Stimulated activated CD4-positive, alpha-beta T cell treated with anti-CD3 and anti-CD28 coated beads, Interleukin-4, amount 100 ng/mL, for 24 hours (primary cell): ENCODE measurements at regions not wholly inside any gene's neighbourhood (a gene's known extent, or its start where the extent isn't known, plus 50 kb on each side); places are given as distances from the start of the nearest gene placed in this dataset.
A peak's percentile ranks its signal among the peaks of the same experiment; 100 is the strongest.

Source experiments
- DNase-seq: peaks from one replicate; pipeline ENCODE4 v3.0.0-alpha.2; 2020

DNA sequence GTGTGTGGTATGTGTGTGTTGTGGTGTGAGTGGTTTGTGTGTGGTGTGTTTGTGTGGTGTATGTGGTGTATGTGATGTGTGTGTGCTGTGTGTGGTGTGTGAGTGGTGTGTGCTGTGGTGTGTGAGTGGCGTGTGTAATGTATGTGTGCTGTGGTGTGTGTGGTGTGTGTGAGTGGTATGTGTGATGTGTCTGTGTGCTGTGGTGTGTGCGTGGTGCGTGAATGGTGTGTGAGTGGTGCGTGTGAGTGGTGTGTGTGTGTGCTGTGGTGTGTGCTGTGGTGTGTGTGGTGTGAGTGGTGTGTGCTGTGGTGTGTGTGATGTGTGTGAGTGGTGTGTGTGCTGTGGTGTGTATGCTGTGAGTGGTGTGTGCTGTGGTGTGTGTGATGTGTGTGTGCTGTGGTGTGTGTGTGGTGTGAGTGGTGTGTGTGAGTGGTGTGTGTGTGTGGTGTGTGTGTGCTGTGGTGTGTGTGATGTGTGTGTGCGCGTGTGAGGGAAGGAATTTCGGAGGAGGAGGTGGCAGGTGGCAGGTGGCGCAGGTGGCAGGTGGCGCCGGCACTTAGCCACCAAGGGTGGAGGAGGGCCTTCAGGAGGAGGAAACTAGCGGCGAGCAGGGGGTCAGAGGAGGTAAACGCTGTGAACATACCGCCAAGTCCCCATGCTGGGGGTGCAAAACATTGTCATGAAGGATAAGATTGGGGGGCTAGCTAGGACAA lies 191.8 kb downstream of the MELK start:
- DNase-seq = no peak

DNA sequence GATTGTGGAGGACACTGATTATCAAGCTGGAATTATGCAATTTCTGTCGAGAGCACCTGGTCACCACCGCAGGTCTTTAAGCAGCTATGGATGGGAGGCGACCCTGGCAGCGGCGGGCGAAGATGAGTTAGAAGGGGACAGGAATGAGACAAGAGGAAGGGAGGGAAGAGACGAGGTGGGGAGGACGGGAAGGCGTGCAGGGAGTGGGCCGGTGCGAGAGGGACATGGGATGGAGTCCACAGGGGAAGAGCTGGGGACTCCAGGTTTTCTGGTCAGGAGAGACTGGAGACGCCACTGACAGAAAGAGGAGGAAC lies 192.3 kb downstream of the MELK start:
- no peak for DNase-seq

DNA sequence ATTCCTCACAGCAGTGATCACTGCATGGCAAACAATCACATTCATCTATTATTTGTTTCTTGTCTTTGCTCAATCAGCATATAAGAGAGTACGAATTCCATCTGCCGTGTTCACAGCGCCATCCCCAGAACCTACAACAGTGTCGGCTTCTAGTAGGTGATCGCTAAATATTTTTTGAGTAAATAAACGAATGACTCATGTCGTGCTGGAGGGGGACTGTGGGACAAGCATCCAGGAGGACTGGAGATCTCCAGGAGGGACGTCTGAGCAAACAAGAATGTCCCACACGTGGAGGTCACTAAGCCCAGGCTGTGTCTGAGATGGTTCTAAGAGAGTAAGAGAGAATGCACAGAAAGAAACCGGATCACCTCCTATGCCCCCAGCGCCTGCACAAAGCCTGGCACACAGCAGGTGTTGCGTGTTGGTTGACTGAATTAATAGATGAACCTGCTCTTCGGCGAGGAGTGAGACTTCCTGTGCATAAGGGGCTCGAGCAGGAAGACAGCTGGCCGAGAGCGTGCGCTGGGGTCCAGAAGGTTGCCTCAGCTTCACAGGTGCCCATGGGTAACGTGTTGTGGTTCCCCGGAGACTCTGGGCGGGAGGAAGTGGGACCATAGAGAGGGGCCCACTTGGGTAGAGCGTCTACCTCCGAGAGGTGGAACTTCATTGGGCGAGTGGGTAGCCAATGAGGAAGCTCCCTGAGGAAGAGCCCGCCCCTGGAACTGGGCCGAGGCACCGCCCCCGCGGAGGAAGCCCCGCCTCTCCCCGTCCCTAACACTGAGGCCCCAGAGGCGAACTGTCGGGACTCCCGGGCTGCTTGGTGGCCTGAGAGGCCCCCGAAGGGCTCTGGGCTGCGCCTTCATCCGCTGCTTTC lies 193.0 kb downstream of the MELK start:
- peak; percentile 92 for DNase-seq

DNA sequence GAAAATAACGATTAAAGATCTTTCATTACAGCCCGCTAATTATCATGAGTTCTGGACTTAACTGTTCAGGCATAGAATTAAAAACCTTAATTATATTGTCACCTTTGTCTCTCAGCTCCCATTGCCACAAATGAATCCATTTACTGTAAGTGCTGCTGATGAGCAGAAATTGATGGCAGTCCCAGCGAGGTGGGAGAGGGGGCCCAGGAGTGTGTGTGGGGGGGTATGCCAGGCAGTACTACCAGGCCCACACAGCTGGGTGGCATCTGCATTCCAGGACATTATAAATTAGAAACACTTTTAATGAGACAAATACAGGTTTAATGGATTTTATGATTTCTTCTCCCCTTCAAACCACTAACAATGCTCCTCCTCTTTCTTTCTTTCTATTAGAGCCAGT lies 196.0 kb downstream of the MELK start:
- no peak for DNase-seq

DNA sequence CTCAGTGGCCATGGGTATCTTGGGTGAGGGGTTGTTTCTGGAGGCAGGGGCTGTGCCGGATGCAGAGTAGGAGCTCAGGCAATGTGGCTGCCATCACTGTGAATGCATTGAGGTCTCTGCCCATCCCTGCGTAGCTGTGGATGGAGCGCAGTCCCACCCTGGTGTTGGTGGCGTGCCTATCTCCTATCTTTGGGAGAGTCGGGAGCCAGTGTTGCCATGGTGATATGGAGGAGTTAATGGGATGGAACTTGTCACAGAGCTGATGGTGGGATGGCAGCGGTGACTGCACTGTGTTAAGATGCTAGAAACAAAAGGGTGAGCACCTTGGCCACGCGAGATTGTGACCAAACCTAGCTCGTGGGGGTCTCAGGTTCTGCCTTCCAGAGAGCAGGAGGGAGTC lies 197.3 kb downstream of the MELK start:
- DNase-seq = no peak

DNA sequence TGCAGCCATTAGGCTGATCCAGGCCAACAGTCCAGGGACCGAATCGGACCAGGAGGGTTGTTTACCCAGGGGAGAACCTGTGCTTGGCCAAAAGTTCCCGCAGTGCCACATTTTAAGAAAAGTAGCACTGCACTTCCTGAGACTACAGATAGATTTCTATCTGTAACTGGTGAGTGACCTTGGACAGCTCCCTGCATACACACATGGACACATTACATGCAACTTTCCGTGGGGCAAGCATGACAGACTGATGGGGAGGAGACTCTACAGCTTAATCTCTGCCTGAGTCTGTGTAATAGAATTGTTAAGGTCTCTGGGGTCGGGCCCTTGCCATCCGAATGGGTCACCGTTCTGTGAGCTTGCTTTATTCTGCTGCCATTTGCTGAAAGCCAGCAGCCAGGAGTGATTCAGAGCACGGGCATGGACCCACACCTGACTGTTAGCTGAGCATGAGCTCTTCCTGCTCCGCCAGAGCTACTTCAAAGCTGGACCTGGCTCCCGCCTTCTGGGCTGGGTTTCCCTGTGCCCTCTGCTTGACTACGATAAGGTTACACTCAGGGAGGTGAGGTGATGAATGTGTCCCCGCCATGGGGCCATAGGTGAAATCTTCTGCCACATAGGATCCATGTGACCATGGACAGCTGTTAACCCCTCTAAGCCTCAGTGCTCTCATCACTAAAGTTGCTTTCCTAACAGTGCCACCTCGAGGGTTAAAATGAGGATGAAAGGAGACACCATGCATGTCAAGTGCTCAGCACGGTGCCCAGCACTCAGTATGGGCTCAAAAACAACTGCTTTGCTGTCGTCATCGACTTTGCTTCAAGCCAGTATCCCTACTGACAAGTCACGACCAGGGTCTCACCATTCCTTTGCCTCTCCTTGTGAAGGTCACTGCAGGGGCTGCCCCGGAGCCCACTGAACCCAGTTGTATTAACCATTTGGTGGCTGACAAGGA lies 200.0 kb downstream of the MELK start:
- DNase-seq = no peak

GRCh38 chr9:36778682-36779081 lies 206.0 kb downstream of the MELK start:
- no peak for DNase-seq

- DNase-seq = no peak
Observed at GRCh38 chr9:36779582-36779981, 206.9 kb downstream of the MELK start.

- no peak for DNase-seq
Observed at GRCh38 chr9:36780186-36780585, 207.5 kb downstream of the MELK start.

GRCh38 chr9:36781533-36781932 lies 208.8 kb downstream of the MELK start:
- DNase-seq = no peak
